Sigmoid colon (tissue), 4 donors: ENCODE measurements at regions not wholly inside any gene's neighbourhood (a gene's known extent, or its start where the extent isn't known, plus 50 kb on each side); places are given as distances from the start of the nearest gene placed in this dataset.

Experiments used
- POLR2A ChIP-seq, 2 donors: fragments of 450-650 bp; IDR thresholded peaks; one replicate each; pipeline ENCODE4 v1.6.1; 2016; ENCODE audit warnings: antibody characterized with exemption in 2 of 2, mild to moderate bottlenecking in 2 of 2, moderate library complexity in 2 of 2
- POLR2AphosphoS5 ChIP-seq, 4 donors: sonication (generic); formaldehyde crosslinking; IDR thresholded peaks; one replicate each; pipeline ENCODE4 v1.6.1; 2017; ENCODE audit warnings: antibody characterized with exemption in 4 of 4
- TF ChIP-seq, protein P1 (sequence below), 4 experiments: fragments of 450-650 bp in 3 of 4; fragments of 200-600 bp in 1 of 4; IDR thresholded peaks; one replicate each; pipeline ENCODE4 v1.5.1; 2016 to 2019; ENCODE audit warnings: antibody characterized with exemption in 4 of 4, mild to moderate bottlenecking in 3 of 4, moderate library complexity in 2 of 4

DNA sequence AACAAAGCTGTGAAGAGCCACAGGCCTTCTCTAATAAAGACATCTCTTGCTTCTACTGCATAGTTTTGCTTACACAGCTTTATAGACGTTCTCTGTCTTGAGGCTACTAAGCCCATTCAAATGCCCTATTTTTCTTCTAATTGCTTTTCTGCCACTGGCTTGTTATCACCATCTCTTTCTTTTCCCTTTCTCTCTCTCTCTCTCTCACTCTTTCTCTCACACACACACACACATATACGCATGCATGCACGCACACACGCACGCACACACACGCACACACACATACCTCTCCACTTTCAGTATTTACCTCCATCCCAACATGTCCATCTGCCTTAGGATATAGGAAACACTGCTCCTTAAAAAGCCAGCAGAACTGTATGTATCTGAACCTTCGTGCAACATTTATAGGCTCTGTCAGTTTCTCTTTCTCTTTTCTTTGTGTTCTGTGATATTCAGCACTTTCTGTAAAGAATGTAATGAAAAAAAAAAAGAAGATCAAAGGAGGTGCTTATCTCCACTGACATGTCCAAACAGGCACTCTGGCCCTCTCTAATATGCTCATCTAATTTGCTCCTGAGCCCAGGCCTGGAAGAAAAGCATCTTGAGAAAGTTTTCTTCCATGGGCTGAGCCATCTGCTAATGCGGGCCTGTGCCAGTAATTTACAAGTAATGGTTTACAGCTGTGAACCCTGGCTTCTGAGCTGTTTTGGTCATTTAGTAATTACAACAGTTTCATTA is 1046.7 kb upstream of the MAP3K7 start:
- TF ChIP-seq, protein P1, sequence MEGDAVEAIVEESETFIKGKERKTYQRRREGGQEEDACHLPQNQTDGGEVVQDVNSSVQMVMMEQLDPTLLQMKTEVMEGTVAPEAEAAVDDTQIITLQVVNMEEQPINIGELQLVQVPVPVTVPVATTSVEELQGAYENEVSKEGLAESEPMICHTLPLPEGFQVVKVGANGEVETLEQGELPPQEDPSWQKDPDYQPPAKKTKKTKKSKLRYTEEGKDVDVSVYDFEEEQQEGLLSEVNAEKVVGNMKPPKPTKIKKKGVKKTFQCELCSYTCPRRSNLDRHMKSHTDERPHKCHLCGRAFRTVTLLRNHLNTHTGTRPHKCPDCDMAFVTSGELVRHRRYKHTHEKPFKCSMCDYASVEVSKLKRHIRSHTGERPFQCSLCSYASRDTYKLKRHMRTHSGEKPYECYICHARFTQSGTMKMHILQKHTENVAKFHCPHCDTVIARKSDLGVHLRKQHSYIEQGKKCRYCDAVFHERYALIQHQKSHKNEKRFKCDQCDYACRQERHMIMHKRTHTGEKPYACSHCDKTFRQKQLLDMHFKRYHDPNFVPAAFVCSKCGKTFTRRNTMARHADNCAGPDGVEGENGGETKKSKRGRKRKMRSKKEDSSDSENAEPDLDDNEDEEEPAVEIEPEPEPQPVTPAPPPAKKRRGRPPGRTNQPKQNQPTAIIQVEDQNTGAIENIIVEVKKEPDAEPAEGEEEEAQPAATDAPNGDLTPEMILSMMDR (IDR thresholded peaks at IDR 0.05), result no peak
- TF ChIP-seq POLR2A (IDR thresholded peaks at IDR 0.05) (no peak), POLR2AphosphoS5 (IDR thresholded peaks at IDR 0.05) (no peak)
